PFSK-1 (cell line): ENCODE measurements at regions not wholly inside any gene's neighbourhood (a gene's known extent, or its start where the extent isn't known, plus 50 kb on each side); places are given as distances from the start of the nearest gene placed in this dataset.

Experiments used
- FOXP2 ChIP-seq: optimal IDR thresholded peaks from 2 replicates; pipeline ENCODE3; 2011; ENCODE audit warnings: borderline replicate concordance, control low read depth, inconsistent platforms; ENCODE audit not compliant: insufficient read depth; ENCODE audit errors: extremely low read length, extremely low read depth
- POLR2AphosphoS5 ChIP-seq: IDR thresholded peaks from 2 replicates; pipeline ENCODE4 v1.6.1; 2012; ENCODE audit warnings: low read depth, mild to moderate bottlenecking, control low read depth, low read length, moderate library complexity
- REST ChIP-seq, 2 experiments: IDR thresholded peaks; 2 replicates each; pipeline versions ENCODE4 v1.6.1 to v1.8.0; 2011 to 2012; ENCODE audit warnings: low read depth in 2 of 2, low read length in 2 of 2, control low read depth in 1 of 2, inconsistent platforms in 1 of 2, mild to moderate bottlenecking in 1 of 2, moderate library complexity in 1 of 2; ENCODE audit not compliant: insufficient read depth in 1 of 2
- SIN3A ChIP-seq: IDR thresholded peaks from 2 replicates; pipeline ENCODE4 v1.6.1; 2012; ENCODE audit warnings: mild to moderate bottlenecking, low read length, moderate library complexity, borderline replicate concordance; ENCODE audit not compliant: insufficient read depth
- TAF1 ChIP-seq: IDR thresholded peaks from 2 replicates; pipeline ENCODE4 v1.6.1; 2012; ENCODE audit warnings: low read length, control low read depth, borderline replicate concordance; ENCODE audit not compliant: insufficient read depth

- no peak for TF ChIP-seq TAF1
- TF ChIP-seq SIN3A, result no peak
- TF ChIP-seq FOXP2, result no peak
- TF ChIP-seq POLR2AphosphoS5, result no peak
- no peak for TF ChIP-seq REST (IDR thresholded peaks at IDR 0.05; ENCODE audit: insufficient read depth in 1 of 2, low read depth in 2 of 2, low read length in 2 of 2)
These were observed 201.6 kb upstream of the NUDT4 start for GRCh38 chr12:93176165-93176564.

GRCh38 chr12:93176610-93177126, 201.1 kb upstream of the NUDT4 start:
- TF ChIP-seq TAF1 (no peak), REST (IDR thresholded peaks at IDR 0.05; ENCODE audit: insufficient read depth in 1 of 2, low read depth in 2 of 2, low read length in 2 of 2) (no peak), FOXP2 (no peak), POLR2AphosphoS5 (no peak), SIN3A (no peak)

- no peak for TF ChIP-seq POLR2AphosphoS5
- no peak for TF ChIP-seq TAF1
- TF ChIP-seq REST (IDR thresholded peaks at IDR 0.05; ENCODE audit: insufficient read depth in 1 of 2, low read depth in 2 of 2, low read length in 2 of 2), result no peak
- no peak for TF ChIP-seq FOXP2
- no peak for TF ChIP-seq SIN3A
These were observed 200.2 kb upstream of the NUDT4 start for GRCh38 chr12:93177208-93178153.

- TF ChIP-seq SIN3A (no peak), FOXP2 (no peak), TAF1 (no peak), POLR2AphosphoS5 (no peak), REST (IDR thresholded peaks at IDR 0.05; ENCODE audit: insufficient read depth in 1 of 2, low read depth in 2 of 2, low read length in 2 of 2) (no peak)
These were observed 199.4 kb upstream of the NUDT4 start for GRCh38 chr12:93178154-93178878.
